ENCODE measurements at regions not wholly inside any gene's neighbourhood (a gene's known extent, or its start where the extent isn't known, plus 50 kb on each side); places are given as distances from the start of the nearest gene placed in this dataset.
"Not testable (repeated sequence)": the region's sequence is repeated elsewhere in the genome, so short reads cannot be mapped to it uniquely, and the experiment has no call there.

DNA sequence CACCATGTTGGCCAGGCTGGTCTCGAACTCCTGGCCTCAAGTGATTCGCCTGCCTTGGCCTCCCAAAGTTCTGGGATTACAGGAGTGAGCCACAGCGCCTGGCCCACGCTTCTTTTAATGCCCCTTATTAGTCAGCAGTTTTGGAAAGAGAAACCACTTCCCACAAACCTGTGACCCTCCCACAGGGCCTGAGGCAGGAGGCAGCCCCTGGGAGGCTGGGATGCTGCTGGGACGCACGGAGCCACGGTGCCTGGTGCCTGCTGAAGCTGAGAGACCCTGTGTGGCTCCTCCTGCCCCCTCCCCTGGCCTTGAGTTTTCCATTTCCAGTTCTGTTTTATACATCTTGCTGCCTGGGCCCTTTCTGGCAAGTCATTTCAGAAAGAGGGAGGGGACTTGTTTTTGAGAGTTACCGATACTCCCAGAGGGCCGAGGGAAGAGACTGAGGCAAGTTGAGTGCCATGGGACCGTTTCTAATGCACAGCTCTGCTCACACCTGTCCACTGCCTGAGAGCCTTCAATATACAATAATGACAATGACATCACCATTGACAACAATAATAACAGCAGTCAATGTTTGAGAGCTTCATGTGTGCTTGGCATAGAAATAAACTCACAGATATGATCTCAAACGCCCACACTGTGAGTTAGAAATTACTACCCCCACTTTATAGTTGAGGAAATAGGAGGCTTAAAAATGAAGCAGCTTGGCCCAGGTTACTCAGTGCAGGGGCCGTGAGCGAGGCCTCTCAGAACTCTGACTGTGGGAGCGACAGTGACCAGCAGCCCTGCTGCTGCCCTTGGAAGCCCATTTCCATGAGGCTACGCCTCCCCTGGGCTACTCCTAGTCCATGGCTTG is 78.1 kb upstream of the YWHAQ start:
- no peak for DNase-seq (ENCODE audit: low read depth in 2 of 2)

DNA sequence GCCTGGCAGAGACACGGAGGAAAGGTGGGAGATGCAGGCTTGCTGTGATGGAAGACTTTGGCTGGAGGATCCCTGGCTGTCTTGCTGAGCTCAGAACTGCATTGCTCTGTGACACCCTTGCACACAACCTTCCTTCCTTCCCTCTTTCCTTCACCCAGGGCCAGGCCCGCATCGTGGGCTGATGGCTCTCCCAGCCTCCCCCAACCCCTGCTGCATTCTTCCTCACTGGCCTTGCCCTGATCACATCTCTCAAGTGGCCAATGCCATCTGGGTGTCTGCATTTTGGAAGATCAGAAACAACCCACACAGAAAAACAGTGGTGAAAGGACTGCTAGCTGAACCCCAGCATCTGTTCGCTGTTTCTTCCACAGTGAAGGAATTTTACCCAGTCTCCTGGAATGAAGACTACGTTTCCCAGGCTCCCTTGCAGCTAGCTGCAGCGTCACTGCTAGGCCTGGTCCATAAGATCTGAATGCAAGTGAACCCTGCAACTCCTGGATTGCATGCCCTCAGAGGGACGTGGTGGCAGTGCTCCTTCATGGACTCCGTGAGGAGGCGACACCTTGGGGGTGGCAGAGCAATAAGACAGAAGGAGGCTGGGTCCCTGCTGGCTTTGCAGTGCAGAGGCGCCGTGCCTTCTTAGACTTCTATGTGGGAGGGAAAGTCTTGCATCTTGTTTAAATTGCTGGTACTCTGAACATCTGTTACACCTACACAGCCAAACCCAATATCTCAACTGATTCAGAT is 78.9 kb upstream of the YWHAQ start:
- no peak for DNase-seq (ENCODE audit: low read depth in 2 of 2)

DNA sequence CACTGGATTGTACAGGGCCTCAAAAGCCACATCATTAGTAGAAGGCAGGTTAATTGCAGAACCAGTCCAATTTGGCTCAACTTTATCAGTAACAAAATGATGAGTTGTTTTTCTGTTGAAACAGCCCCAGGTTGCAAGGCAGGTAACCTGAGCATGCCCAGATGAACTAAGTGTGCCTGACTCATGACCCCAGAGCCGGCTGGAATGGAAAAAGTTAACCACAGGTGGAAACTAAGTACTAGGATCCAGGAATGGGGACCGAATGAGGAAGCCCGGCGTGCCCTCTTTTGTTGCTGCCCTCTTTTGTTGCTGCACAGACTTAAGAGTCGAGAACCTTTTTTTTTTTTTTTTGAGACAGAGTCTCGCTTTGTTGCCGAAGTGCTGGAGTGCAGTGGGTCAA is 79.5 kb upstream of the YWHAQ start:
- no peak for DNase-seq (ENCODE audit: low read depth in 2 of 2)

DNA sequence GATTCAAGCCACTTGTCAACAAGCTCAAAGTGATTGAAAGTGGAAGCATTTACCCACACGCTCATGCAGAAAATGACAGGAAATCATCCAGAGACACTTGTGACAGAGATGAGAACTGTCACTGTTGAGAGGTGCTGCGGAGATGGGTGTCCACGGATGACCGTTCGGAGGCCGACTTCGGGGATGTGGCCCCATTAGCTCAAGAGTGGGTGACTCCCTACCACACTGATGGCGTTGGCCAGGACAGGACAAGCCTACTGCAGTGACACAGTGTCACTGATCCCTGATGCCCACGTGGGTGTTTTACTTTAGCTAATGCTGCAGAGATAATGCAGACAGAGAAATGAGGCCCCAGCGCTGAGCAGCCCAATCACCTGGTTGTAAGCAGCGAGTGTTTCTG is 81.5 kb upstream of the YWHAQ start:
- DNase-seq (ENCODE audit: low read depth in 2 of 2): no peak

DNA sequence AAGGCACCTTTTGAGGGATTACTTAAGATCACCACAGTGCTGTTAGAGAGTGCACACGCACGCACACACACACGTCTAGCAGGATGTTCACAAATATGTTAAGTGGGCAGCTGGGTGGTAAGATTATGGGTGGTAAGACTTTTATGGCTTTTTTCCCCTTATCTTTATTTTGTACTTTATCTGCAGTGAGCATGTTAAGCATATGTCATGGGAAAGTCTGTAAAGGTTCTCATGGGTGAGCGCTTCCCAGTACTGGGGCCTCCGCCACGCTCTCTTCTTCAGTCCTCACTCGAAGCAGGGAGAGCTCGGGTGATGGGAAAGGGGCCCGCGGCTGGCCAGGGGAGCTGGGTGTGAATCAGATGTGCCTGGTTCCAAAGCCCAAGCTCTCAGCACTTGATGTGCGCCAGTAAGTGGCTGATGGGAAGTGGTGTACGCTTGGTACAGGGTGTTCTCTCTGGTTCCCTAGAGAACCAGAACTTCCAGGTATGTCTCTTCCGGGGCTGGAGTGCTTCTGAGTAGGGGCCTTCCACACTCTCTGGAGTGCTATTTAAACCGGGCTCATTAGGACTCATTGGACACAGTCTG is 83.9 kb upstream of the YWHAQ start:
- no peak for DNase-seq (ENCODE audit: low read depth in 2 of 2)

DNA sequence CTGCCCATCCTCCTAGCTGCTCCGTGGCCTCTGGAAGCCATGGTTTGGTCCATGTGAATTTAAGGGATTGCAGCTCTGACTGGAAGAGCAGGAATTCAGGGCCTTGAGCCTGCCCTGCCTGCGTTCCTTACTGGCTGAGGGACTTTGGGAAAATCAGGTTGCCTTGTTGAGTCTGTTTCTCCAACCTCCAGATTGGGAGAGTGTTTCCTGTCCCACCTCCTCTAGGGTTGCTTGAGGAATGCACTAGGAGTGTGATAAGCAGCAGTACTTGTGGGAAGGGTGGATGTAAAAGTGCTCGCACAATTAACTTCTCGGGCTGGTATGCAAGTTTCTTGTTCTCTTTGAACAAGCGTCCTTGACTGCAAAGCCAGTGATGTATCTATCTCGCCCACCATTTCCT is 84.4 kb upstream of the YWHAQ start:
- DNase-seq (ENCODE audit: low read depth in 2 of 2): no peak

DNA sequence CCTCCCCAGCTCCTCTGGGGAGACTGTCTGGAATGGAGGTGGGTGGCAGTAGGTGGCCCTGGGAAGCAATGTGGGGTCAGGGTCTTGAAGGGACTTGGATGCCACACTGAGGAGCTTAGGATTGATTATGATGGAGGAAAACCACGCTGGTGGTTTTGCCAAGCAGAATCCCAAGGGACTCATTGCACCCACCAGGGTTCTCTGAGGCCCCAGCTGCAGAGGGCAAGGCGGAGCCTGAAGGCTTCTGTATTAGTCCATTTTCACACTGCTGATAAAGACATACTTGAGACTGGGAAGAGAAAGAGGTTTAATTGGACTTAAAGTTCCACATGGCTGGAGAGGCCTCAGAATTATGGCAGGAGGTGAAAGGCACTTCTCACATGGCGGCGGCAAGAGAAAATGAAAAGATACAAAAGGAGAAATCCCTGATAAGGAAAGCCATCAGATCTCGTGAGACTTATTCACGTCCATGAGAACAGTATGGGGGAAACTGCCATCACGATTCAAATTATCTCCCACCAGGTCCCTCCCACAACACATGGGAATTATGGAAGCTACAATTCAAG is 87.2 kb upstream of the YWHAQ start:
- DNase-seq (ENCODE audit: low read depth in 2 of 2): no peak

DNA sequence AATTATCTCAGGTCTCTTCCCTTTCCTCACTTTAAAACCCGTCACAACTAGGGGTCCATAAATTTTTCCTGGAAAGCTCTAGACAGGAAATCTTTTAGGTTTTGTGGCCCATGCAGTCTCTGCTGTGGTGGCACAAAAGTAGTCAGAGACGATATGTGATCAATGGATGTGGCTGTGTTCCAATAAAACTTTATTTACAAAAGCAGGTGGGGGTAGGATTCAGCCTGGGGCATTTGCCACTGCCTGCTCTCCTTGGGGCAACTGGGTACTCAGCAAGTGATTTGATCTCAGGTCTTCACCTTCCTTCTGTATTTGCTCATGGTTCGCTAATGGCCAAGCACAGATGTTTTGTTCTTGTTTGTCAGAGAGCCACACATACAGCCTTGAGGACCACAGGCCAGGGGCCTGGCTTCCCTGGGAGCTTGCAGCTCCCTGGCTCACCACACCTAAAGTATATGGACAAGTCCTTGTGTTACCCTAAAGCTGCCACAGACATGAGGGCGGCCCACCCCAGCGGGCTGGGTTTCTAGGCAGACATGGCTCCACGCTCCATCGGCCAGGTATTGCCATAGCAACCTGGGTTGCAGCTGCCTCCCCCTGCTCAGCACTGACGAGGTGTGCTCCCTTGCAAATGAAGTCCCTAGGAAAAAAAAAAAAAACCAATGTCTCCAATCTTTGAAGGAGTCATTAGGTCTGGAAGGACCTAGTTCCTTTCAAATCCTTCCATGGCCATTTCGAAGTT is 89.7 kb upstream of the YWHAQ start:
- DNase-seq (ENCODE audit: low read depth in 2 of 2): no peak

DNA sequence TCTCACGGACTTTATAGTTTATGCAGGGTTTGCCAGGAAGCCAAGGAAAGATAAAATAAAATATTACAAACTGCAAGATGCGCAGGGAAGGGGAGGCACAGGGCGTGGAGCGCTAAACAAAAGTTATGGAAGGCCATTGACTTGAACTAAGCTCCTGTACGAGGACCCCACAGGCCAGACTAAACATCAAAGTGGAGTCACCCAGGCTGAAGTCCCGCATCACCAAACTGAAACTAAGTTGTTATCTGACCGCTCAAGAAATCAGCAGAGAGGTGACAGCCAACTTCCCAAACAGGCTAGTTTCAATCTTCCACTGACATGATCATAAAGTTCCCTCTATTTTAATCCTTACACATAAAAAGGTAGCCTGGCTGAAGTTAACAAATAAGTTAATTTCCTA is 90.5 kb upstream of the YWHAQ start:
- DNase-seq (ENCODE audit: low read depth in 2 of 2): no peak

DNA sequence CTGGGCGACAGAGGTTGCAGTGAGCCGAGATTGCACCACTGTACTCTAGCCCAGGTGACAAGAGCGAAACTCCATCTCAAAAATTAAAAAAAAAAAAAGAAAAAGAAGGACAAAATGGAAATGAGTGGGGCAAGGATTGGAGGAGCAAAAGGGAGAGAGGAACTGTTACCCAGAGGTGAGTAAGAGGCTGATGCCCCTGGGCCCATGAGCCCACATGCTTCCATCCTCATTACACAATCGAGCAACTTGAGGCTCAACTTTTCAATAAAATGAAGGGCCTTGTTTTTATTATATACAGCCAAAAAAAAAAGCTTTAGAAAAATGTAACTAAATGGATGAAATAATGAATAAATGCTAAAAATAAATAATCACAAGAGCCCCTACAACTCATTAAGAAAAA is 91.7 kb upstream of the YWHAQ start:
- DNase-seq (ENCODE audit: low read depth in 2 of 2): no peak

DNA sequence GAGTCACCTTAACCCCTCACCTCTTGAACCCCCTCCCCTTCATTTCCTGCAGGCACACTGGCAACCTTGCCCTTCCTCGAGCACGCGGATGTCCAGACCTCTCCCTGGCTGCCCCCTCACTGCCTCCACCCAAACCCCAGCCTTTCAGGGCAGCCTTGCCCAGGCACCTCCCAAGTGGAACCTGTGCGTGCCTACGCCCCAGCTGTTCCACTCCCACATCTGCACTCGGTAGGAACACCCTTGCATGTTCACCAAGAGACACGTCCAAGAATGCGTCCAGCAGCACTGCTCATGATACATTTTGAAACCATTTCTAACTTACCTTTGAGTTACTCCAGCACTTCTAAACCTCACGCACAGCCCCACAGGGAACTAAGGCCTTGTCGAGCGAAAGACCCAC is 93.8 kb upstream of the YWHAQ start:
- no peak for DNase-seq (ENCODE audit: low read depth in 2 of 2)

DNA sequence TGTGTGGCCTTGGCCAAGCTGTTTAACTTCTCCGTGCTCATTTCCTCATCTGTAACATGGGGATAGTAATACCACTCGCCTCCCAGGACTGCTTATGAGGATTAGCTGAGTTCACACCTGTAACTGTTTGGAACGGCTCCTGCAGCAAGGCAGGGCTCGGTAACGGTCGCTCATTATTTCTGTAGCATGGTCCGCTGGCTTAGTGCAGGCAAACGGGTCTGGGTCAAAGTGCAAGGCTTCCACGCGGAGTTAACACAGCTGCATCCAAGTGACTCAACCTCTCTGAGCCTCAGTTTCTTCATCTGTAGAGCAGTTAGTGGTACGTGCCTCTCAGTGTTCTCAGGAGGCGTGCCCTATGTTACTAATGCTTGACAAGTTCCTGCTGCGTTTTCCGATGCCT is 94.3 kb upstream of the YWHAQ start:
- DNase-seq (ENCODE audit: low read depth in 2 of 2): no peak

DNA sequence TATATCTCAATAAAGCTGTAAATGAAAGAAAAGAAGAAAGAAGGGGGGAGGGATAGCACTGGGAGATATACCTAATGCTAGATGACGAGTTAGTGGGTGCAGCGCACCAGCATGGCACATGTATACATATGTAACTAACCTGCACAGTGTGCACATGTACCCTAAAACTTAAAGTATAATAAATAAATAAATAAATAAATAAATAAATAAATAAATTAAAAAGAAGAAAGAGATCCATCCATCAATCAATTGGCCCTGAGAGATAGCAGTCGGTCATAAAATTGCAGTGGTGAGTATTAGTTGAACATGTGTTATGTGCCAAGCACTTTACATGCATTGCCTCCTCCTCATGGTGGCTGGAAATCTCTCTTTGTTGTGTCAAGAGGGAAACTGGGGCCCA is 95.2 kb upstream of the YWHAQ start:
- DNase-seq (ENCODE audit: low read depth in 2 of 2): not testable (repeated sequence)

DNA sequence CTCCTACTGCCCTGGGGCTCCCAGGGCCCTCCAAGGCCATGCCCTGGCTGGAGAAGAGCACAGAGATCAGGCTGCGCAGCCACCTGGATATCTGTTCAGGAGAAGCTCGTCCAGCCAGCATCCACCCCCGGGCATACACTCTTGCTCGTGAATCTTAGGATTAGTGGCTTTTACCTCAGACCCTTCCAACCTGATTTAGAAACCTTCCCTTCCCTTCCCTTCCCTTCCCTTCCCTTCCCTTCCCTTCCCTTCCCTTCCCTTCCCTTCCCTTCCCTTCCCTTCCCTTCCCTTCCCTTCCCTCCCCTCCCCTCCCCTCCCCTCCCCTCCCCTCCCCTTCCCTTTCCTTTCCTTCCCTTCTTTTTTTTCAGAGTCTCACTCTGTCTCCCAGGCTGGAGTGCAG is 99.7 kb upstream of the YWHAQ start:
- DNase-seq (ENCODE audit: low read depth in 2 of 2): not testable (repeated sequence)

DNA sequence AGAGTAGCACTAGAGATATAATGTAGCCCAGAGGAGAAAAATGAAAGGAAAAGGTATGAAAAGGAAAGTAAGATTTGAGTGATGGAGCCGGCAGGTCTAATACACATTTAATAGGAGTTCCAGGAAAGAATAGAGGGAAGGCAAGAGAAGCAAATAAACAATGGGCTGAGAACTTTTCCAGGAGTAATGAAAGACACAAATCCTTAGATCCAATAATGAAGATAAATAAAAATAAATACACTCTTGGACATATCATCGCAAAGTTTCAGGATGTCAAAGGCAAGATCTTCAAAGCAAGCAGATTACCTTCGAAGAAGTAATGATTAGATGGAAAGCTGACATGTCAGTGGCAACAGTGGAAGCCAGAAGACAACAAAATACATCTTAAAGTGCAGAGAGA is 102.0 kb upstream of the YWHAQ start:
- DNase-seq (ENCODE audit: low read depth in 2 of 2): no peak

DNA sequence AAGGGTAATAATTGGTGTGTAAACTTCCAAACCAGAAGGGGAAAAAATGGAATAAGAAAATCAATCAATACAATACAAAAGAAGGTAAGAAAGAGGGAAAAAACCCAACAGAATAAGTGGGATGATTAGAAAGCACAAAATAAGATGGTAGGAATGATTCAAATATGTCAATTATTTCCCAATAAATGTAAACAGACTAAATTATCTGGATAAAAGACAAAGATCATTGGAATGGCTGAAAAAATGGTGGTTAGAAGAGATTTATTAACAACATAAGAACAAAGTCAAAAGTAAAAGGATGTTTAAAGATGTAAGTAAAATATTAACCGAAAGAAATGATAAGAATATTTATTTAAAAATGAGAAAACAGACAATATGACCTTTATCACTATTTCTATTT is 103.5 kb upstream of the YWHAQ start:
- no peak for DNase-seq (ENCODE audit: low read depth in 2 of 2)

DNA sequence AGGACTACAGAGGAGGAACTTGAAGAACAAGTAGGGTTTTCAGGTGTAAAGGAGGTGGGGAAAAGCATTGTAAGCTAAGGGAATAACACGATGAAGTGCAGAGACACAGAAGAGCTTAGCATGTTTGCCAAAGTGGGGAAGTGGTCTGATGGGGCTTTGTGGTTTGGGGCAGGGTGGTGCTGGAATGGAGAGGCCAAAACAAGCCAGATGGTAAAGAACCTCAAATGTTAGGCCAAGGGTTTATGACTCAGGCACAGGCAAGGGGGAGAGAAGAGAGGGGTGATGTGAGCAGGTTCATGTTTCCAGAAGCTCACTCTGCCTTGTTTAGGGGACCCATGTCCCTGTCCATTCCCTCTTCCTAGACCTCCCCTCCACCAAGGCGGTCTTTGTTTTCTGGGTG is 104.5 kb upstream of the YWHAQ start:
- DNase-seq (ENCODE audit: low read depth in 2 of 2): no peak

DNA sequence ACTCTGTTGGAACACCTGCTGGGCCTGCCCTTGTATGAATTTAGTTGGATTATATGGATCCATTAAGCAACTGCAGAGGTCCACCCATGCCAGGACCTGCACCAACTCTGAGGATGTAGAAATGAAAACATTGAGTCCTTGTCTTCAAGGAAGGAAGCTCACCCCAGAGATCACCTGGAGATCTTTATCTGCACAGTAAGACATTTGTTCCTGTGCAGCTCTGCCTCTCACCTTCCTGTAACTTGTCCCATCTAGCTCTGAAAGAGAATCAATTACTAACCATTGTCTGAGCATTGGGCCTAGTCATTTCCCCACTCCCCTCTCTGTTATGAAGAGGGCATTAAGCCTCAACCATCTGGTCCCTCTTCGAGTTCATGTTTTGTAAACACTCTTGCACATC is 105.2 kb upstream of the YWHAQ start:
- no peak for DNase-seq (ENCODE audit: low read depth in 2 of 2)

DNA sequence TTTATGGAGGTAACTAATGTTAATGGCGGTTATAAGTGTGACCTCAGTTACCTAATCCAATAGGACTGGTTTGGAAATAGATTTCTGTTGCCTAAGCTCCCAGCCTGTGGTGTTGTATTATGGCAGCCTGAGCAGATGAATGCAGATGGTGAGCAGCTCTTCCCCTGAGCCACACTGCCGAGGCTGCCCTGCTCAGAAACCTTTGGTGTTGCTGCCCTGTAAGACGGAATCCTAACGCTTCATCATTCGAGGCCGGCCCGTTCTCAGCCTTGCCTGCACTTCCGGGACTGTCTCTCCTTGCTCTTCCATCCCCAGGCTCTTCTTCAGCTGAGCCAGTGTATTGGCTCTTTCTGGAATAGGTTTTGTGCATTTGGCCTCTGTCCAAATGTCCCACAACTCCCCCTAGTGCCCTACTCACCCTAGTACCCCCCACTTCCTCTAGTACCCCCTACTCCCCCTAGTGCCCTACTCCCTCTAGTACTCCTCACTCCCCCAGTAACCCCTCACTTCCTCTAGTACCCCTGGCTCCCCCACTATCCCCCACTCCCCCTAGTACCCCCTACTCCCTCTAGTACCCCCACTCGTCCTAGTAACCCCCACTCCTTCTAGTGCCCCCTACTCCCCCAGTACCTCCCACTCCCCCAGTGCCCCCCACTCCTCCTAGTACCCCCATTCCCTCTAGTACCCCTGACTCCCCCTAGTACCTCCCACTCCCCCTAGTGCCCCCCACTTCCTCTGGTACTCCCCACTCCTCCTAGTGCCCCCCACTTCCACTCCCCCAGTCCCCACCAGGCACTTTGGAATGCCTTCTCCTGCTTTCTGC is 106.0 kb upstream of the TAF1B start:
- no peak for DNase-seq (ENCODE audit: low read depth in 2 of 2)

DNA sequence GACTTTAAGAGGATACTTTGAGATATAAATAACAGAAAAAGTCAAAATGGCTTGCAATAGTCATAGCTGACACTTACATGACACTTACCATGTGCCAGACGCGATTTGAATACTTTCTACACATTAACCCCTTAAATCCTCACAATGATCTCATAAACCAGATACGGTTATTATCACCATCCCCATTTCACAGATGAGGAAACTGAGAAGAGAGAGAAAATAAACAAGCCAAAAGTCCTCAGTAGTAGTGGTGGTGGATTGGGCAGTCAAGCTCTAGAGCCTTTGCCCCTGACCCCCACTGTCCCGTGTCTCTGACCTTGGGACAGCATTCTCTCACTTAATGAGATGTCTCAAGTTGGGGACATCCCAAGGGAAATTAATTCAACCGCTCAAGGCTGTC is 105.2 kb upstream of the TAF1B start:
- DNase-seq (ENCODE audit: low read depth in 2 of 2): no peak

All from stimulated activated CD8-positive, alpha-beta memory T cell treated with anti-CD3 and anti-CD28 coated beads, Interleukin-2, amount 100 ng/mL, for 48 hours (primary cell).